CD4-positive, alpha-beta T cell (primary cell): ENCODE measurements at regions not wholly inside any gene's neighbourhood (a gene's known extent, or its start where the extent isn't known, plus 50 kb on each side); places are given as distances from the start of the nearest gene placed in this dataset.
"Not testable (repeated sequence)": the region's sequence is repeated elsewhere in the genome, so short reads cannot be mapped to it uniquely, and the experiment has no call there.

Experiments used
- ATAC-seq: fragments of 200-7000 bp; cut with Tn5 transposase; one replicate; pipeline ENCODE4 v1.10.0; 2022; ENCODE audit warnings: mild to moderate bottlenecking; ENCODE audit not compliant: poor library complexity
- CTCF ChIA-PET: fragments of 350-600 bp; sonication (Branson Sonifier 250); formaldehyde crosslinking; loops from one replicate; lab custom pipeline; 2021; ENCODE audit warnings: antibody characterized with exemption, inconsistent platforms; lab: Charles Lee
- POLR2A ChIA-PET: fragments of 350-600 bp; sonication (Branson Sonifier 250); formaldehyde crosslinking; loops from one replicate; lab custom pipeline; 2021; ENCODE audit warnings: antibody characterized with exemption, inconsistent platforms; lab: Charles Lee
- DNase-seq, 14 experiments: peaks; one replicate each; pipeline ENCODE4 v3.0.0-alpha.2; 2013 to 2020; ENCODE audit warnings: mixed read lengths in 2 of 14
- H3K27ac ChIP-seq, 2 donors: one replicate each; pipeline versions ENCODE4 v1.5.1 to v1.7.0; 2013; ENCODE audit warnings: low read length in 2 of 2, low read depth in 1 of 2, mild to moderate bottlenecking in 1 of 2
- H3K27me3 ChIP-seq, 2 experiments: 1 replicate in 1 of 2; 2 replicates in 1 of 2; pipeline versions ENCODE4 v1.6.1 to v1.7.0; 2013; ENCODE audit warnings: low read length in 2 of 2, control low read depth in 1 of 2, mild to moderate bottlenecking in 1 of 2, moderate library complexity in 1 of 2; ENCODE audit not compliant: insufficient read depth in 2 of 2, control insufficient read depth in 1 of 2
- H3K36me3 ChIP-seq: one replicate; pipeline ENCODE4 v1.6.1; 2013; ENCODE audit warnings: low read length, control low read depth; ENCODE audit not compliant: insufficient read depth
- H3K4me1 ChIP-seq: one replicate; pipeline ENCODE4 v1.6.1; 2013; ENCODE audit warnings: low read length, control low read depth; ENCODE audit not compliant: insufficient read depth
- H3K4me3 ChIP-seq: one replicate; pipeline ENCODE4 v1.5.1; 2013; ENCODE audit warnings: mild to moderate bottlenecking, low read length, moderate library complexity
- H3K9me3 ChIP-seq, 2 experiments: 1 replicate in 1 of 2; 2 replicates in 1 of 2; pipeline versions ENCODE4 v1.6.1 to v1.7.0; 2013; ENCODE audit warnings: low read length in 2 of 2, mild to moderate bottlenecking in 2 of 2, control low read depth in 1 of 2, moderate library complexity in 1 of 2; ENCODE audit not compliant: control insufficient read depth in 1 of 2, insufficient read depth in 1 of 2
- H3K27ac Mint-ChIP-seq: one replicate; pipeline ENCODE4 v1.8.0; 2020; ENCODE audit warnings: mixed read lengths
- H3K27me3 Mint-ChIP-seq: one replicate; pipeline ENCODE4 v1.8.0; 2021; ENCODE audit warnings: mixed read lengths
- H3K36me3 Mint-ChIP-seq: one replicate; pipeline ENCODE4 v1.8.0; 2021; ENCODE audit warnings: low read depth, mixed read lengths
- H3K4me1 Mint-ChIP-seq: one replicate; pipeline ENCODE4 v1.8.0; 2021; ENCODE audit warnings: low read depth, mixed read lengths
- H3K4me3 Mint-ChIP-seq: one replicate; pipeline ENCODE4 v1.8.0; 2020; ENCODE audit warnings: mild to moderate bottlenecking, mixed read lengths
- H3K9me3 Mint-ChIP-seq: one replicate; pipeline ENCODE4 v1.8.0; 2020; ENCODE audit warnings: mixed read lengths
- intact Hi-C, 2 experiments: fragments of 100-400 bp; cut with DNase I in 1 of 2; cut with micrococcal nuclease in 1 of 2; formaldehyde crosslinking; loops; one replicate each; pipeline versions ENCODE4 v1.15.1 to v1.9.0; 2023 to 2025; cut with DNase I, micrococcal nuclease
- TF ChIP-seq, protein P1 (sequence below): fragments of 200-600 bp; IDR thresholded peaks from one replicate; pipeline ENCODE4 v1.8.0; 2022; ENCODE audit warnings: antibody characterized with exemption, mild to moderate bottlenecking

- Mint-ChIP-seq H3K4me1 (no peaks in the 10 kb centered on the region), H3K27me3 (no peaks in the 10 kb centered on the region), H3K9me3 (peaks cover 3% of the 10 kb centered on the region), H3K27ac (no peak overlapping the region), H3K36me3 (no peaks in the 10 kb centered on the region), H3K4me3 (no peak overlapping the region)
- TF ChIP-seq, protein P1, sequence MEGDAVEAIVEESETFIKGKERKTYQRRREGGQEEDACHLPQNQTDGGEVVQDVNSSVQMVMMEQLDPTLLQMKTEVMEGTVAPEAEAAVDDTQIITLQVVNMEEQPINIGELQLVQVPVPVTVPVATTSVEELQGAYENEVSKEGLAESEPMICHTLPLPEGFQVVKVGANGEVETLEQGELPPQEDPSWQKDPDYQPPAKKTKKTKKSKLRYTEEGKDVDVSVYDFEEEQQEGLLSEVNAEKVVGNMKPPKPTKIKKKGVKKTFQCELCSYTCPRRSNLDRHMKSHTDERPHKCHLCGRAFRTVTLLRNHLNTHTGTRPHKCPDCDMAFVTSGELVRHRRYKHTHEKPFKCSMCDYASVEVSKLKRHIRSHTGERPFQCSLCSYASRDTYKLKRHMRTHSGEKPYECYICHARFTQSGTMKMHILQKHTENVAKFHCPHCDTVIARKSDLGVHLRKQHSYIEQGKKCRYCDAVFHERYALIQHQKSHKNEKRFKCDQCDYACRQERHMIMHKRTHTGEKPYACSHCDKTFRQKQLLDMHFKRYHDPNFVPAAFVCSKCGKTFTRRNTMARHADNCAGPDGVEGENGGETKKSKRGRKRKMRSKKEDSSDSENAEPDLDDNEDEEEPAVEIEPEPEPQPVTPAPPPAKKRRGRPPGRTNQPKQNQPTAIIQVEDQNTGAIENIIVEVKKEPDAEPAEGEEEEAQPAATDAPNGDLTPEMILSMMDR, result no peak
- Histone ChIP-seq H3K4me1 (no peaks in the 10 kb centered on the region), H3K9me3 (no peaks in the 10 kb centered on the region), H3K27me3 (no peaks in the 10 kb centered on the region), H3K4me3 (no peak overlapping the region), H3K27ac (no peak overlapping the region), H3K36me3 (no peaks in the 10 kb centered on the region)
- no peak for ATAC-seq
- no peak for DNase-seq
- intact Hi-C loops, result no loop called here
- ChIA-PET POLR2A (no interaction called here), CTCF (no interaction called here)
Measured at GRCh38 chr5:100026606-100027005, 508.6 kb upstream of the FAM174A start.

DNA sequence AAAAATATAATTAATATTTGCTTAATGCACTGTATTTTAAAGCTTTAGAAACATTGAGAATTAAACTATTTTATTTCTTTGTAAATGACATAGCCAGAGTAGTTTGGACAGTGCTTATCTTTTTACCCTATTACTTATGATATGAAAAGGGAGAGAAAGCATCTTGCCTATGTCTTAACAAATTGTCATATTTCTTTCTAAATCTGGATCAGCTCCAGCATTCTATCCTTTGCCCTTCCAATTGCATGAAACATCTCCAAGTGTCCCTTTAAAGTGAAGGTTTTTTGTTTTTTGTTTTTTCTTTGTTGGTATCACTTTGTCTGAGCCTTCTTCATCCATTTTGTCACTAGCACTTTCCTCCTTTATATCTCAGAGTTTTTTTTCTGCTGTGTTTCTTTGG, 511.6 kb upstream of the FAM174A start:
- DNase-seq (no peak), ATAC-seq (no peak)
- Mint-ChIP-seq H3K36me3 (no peaks in the 10 kb centered on the region), H3K4me3 (no peak overlapping the region), H3K4me1 (no peaks in the 10 kb centered on the region), H3K9me3 (peaks cover 3% of the 10 kb centered on the region), H3K27me3 (no peaks in the 10 kb centered on the region), H3K27ac (no peak overlapping the region)
- no peak overlapping the region for H3K4me3 ChIP-seq
- no peaks in the 10 kb centered on the region for H3K36me3 ChIP-seq
- CTCF ChIA-PET, result no interaction called here
- H3K9me3 ChIP-seq, result no peaks in the 10 kb centered on the region
- H3K27me3 ChIP-seq, result no peaks in the 10 kb centered on the region
- TF ChIP-seq, protein P1, result no peak
- POLR2A ChIA-PET, result no interaction called here
- intact Hi-C loops, result no loop called here
- no peak overlapping the region for H3K27ac ChIP-seq
- no peaks in the 10 kb centered on the region for H3K4me1 ChIP-seq

GRCh38 chr5:100017520-100018262, 517.5 kb upstream of the FAM174A start:
- CTCF ChIA-PET, result no interaction called here
- no peaks in the 10 kb centered on the region for H3K27me3 ChIP-seq
- DNase-seq (no peak), ATAC-seq (no peak)
- POLR2A ChIA-PET, result no interaction called here
- intact Hi-C loops, result no loop called here
- H3K4me3 ChIP-seq, result no peak overlapping the region
- Mint-ChIP-seq H3K36me3 (no peaks in the 10 kb centered on the region), H3K4me3 (no peak overlapping the region), H3K27me3 (no peaks in the 10 kb centered on the region), H3K4me1 (no peaks in the 10 kb centered on the region), H3K27ac (no peak overlapping the region), H3K9me3 (no peaks in the 10 kb centered on the region)
- H3K36me3 ChIP-seq, result no peaks in the 10 kb centered on the region
- no peaks in the 10 kb centered on the region for H3K4me1 ChIP-seq
- TF ChIP-seq, protein P1, result no peak
- H3K27ac ChIP-seq, result no peak overlapping the region
- H3K9me3 ChIP-seq, result no peaks in the 10 kb centered on the region

DNA sequence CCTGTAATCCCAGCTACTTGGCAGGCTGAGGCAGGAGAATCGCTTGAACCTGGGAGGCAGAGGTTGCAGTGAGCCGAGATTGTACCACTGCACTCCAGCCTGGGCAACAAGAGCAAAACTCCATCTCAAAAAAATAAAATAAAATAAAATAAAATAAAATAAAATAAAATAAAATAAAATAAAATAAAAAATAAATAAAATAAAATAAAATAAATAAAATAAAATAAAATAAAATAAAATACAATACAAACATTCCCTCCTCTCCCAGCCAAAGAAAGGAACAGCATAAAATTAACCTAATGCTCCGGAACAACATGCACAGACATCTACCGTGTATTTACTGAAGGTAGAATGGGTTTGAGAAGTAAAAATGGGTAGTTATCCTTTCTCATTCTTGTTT, 521.9 kb upstream of the FAM174A start:
- H3K27ac ChIP-seq, POLR2A ChIA-PET, H3K27me3 ChIP-seq, H3K4me3 Mint-ChIP-seq, H3K36me3 ChIP-seq, H3K4me3 ChIP-seq, H3K27ac Mint-ChIP-seq, DNase-seq, CTCF ChIA-PET, H3K4me1 ChIP-seq, intact Hi-C loops, H3K9me3 ChIP-seq, ATAC-seq, H3K9me3 Mint-ChIP-seq, H3K27me3 Mint-ChIP-seq, H3K4me1 Mint-ChIP-seq, H3K36me3 Mint-ChIP-seq: not testable (repeated sequence)

DNA sequence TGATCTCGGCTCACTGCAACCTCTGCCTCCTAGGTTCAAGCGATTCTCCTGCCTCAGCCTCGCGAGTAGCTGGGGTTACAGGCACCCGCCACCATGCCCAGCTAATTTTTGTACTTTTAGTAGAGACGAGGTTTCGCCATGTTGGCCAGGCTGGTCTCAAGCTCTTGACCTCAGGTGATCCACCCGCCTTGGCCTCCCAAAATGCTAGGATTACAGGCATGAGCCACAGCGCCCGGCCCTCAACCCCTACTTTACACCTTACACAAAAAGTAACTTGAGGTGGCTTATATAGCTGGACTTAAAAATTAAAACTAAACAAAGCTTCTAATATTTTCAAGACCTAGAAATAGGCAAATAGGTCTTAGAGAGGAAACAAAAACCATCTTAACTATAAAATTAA, 524.0 kb upstream of the FAM174A start:
- H3K27ac ChIP-seq, H3K27me3 Mint-ChIP-seq, H3K9me3 ChIP-seq, H3K36me3 Mint-ChIP-seq, H3K4me1 Mint-ChIP-seq, ATAC-seq, POLR2A ChIA-PET, intact Hi-C loops, H3K4me1 ChIP-seq, H3K36me3 ChIP-seq, H3K27me3 ChIP-seq, H3K4me3 Mint-ChIP-seq, DNase-seq, H3K9me3 Mint-ChIP-seq, CTCF ChIA-PET, H3K4me3 ChIP-seq, H3K27ac Mint-ChIP-seq: not testable (repeated sequence)
